ENCODE measurements at regions not wholly inside any gene's neighbourhood (a gene's known extent, or its start where the extent isn't known, plus 50 kb on each side); places are given as distances from the start of the nearest gene placed in this dataset.
A peak's percentile ranks its signal among the peaks of the same experiment; 100 is the strongest.

DNA sequence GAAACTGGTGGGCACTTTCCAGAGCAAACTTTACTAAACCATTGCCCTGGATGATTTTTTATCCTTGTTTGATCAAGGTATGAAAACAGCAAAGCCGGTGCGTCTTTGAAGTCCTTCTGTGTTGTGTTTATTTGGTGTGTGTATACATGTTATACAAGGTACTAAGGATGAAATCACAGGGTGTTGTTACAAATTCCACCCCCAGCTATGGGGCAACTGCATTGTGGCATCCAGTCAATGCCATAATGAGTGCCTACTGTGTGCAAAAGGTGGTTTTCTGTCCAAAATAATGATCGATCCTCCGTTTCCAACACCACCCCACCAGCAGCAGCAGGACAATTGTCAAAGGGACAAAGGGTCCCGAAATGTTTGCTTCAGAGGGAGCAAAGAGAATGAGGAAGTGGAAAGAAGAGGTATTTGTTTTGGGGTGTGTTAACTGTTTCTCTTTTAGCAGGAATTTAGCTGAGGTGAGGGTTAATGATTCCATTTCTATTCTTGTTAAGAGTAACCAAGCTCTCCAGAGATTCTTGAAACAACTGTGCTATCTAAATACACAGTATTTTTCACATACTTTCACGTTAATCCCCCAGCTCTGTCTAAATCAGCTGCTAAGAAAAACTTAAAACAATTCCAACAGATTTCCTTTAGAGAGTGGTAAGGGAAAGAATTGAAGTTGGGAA is 568.7 kb upstream of the KLF4 start:
- Histone ChIP-seq H3K9me3 (ENCODE audit: low read length) (no peaks in the 10 kb centered on the region), H3K27me3 (ENCODE audit: low read length) (no peaks in the 10 kb centered on the region), H2AFZ (ENCODE audit: low read length) (no peak overlapping the region), H3K4me3 (ENCODE audit: low read length) (no peak overlapping the region), H3K36me3 (ENCODE audit: low read depth, low read length) (no peaks in the 10 kb centered on the region), H4K20me1 (ENCODE audit: low read length) (no peaks in the 10 kb centered on the region), H3K79me2 (ENCODE audit: low read length) (no peaks in the 10 kb centered on the region), H3K27ac (ENCODE audit: low read length) (peak overlapping the region; percentile 98; the same call in 1 of the 2 replicates), H3K9ac (ENCODE audit: low read length) (no peak overlapping the region), H3F3A (ENCODE audit: low read length, unreplicated experiment) (peaks cover 8% of the 10 kb centered on the region), H3K9me2 (replicated peaks; ENCODE audit: low read length) (no peaks in the 10 kb centered on the region), H3K4me1 (ENCODE audit: insufficient read depth, low read length) (peaks cover 28% of the 10 kb centered on the region), H3K4me2 (ENCODE audit: low read length) (peak overlapping the region; percentile 86)
- TF ChIP-seq EZH2 (IDR thresholded peaks at IDR 0.05; ENCODE audit: low read length, unreplicated experiment) (no peak), EZH2phosphoT487 (IDR thresholded peaks at IDR 0.05; ENCODE audit: borderline replicate concordance, low read length) (no peak)
- TF ChIP-seq, protein P1, sequence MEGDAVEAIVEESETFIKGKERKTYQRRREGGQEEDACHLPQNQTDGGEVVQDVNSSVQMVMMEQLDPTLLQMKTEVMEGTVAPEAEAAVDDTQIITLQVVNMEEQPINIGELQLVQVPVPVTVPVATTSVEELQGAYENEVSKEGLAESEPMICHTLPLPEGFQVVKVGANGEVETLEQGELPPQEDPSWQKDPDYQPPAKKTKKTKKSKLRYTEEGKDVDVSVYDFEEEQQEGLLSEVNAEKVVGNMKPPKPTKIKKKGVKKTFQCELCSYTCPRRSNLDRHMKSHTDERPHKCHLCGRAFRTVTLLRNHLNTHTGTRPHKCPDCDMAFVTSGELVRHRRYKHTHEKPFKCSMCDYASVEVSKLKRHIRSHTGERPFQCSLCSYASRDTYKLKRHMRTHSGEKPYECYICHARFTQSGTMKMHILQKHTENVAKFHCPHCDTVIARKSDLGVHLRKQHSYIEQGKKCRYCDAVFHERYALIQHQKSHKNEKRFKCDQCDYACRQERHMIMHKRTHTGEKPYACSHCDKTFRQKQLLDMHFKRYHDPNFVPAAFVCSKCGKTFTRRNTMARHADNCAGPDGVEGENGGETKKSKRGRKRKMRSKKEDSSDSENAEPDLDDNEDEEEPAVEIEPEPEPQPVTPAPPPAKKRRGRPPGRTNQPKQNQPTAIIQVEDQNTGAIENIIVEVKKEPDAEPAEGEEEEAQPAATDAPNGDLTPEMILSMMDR (conservative IDR thresholded peaks at IDR 0.05; ENCODE audit: low read depth, low read length), result no peak
- DNase-seq (no peak), ATAC-seq (no peak)
- CTCF ChIA-PET, result no interaction called here
- POLR2A ChIA-PET (ENCODE audit: unreplicated experiment), result no interaction called here
- no TSS peak for BruUV-seq (replicated peaks)
- intact Hi-C loops (cut with micrococcal nuclease), result loop anchor here (5.0 kb wide), 2 partner anchors 99 to 321 kb away; no protein-coding TSS in a partner anchor

DNA sequence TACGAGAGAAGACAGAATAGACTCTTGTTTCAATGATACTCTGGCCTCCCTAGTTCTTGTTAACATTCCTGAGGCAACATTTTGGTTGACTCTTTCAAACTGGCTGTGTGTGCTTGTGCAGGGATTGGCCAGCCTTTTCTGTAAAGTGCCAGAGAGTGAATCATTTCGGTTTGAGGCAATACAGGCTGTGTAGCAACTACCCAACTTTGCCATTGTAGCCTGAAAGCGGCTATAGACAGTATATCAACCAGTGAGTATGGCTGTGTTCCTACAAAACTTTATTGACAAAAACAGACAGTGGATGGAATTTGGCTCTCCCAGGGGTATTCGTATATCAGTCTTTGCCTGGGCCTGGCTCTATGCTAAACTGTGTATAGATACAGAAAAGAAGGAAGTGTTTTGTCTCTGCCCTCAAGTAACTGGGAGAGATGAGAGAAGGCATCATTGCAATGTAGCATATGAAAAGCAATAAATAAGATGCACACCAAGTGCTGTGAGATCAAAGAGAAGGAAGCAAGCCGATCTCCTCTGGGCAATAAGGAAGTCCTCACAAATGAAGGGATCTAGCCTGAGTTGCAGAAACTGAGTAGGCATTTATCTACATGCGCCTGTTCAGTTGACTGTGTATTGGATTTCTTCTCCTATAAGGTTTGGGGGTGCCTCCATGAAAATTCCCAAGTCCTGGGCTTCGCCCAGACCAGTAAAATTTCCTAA is 568.0 kb upstream of the KLF4 start:
- Histone ChIP-seq H3K4me1 (ENCODE audit: insufficient read depth, low read length) (peaks cover 28% of the 10 kb centered on the region), H3K27me3 (ENCODE audit: low read length) (no peaks in the 10 kb centered on the region), H4K20me1 (ENCODE audit: low read length) (no peaks in the 10 kb centered on the region), H3K4me3 (ENCODE audit: low read length) (no peak overlapping the region), H3K79me2 (ENCODE audit: low read length) (no peaks in the 10 kb centered on the region), H3F3A (ENCODE audit: low read length, unreplicated experiment) (peaks cover 8% of the 10 kb centered on the region), H3K9me3 (ENCODE audit: low read length) (no peaks in the 10 kb centered on the region), H3K4me2 (ENCODE audit: low read length) (peak overlapping the region; percentile 86), H3K9ac (ENCODE audit: low read length) (peak overlapping the region; percentile 47; the same call in 1 of the 2 replicates), H2AFZ (ENCODE audit: low read length) (no peak overlapping the region), H3K36me3 (ENCODE audit: low read depth, low read length) (no peaks in the 10 kb centered on the region), H3K27ac (ENCODE audit: low read length) (peak overlapping the region; percentile 98), H3K9me2 (replicated peaks; ENCODE audit: low read length) (no peaks in the 10 kb centered on the region)
- TF ChIP-seq EZH2 (IDR thresholded peaks at IDR 0.05; ENCODE audit: low read length, unreplicated experiment) (no peak), EZH2phosphoT487 (IDR thresholded peaks at IDR 0.05; ENCODE audit: borderline replicate concordance, low read length) (no peak)
- TF ChIP-seq, protein P1 (conservative IDR thresholded peaks at IDR 0.05; ENCODE audit: low read depth, low read length), result no peak
- peak; percentile 90 for ATAC-seq
- CTCF ChIA-PET, result no interaction called here
- POLR2A ChIA-PET (ENCODE audit: unreplicated experiment), result no interaction called here
- peak; percentile 88 for DNase-seq
- intact Hi-C loops (cut with micrococcal nuclease), result loop anchor here (2.0 to 5.0 kb wide), 6 partner anchors 37 to 573 kb away; no protein-coding TSS in a partner anchor
- BruUV-seq (replicated peaks), result no TSS peak
